Breast epithelium (tissue), 4 donors: ENCODE measurements at regions not wholly inside any gene's neighbourhood (a gene's known extent, or its start where the extent isn't known, plus 50 kb on each side); places are given as distances from the start of the nearest gene placed in this dataset.

Source experiments
- DNase-seq, 2 donors: peaks; one replicate each; pipeline ENCODE4 v3.0.0-alpha.2; 2019; ENCODE audit warnings: low spot score in 2 of 2
- H3K27ac ChIP-seq, 2 donors: fragments of 200-600 bp; sonication (generic) in 1 of 2; one replicate each; pipeline ENCODE4 v1.5.1; 2016 to 2019; ENCODE audit warnings: mild to moderate bottlenecking in 1 of 2
- H3K27me3 ChIP-seq, 2 donors: fragments of 200-600 bp; sonication (generic) in 1 of 2; one replicate each; pipeline versions ENCODE4 v1.5.1 to v1.6.0; 2017 to 2019; ENCODE audit warnings: control low read depth in 1 of 2, mild to moderate bottlenecking in 1 of 2
- H3K36me3 ChIP-seq: fragments of 200-600 bp; one replicate; pipeline ENCODE4 v1.5.1; 2019
- H3K4me1 ChIP-seq, 2 donors: fragments of 200-600 bp; sonication (generic); one replicate each; pipeline ENCODE4 v1.5.1; 2016 to 2019; ENCODE audit warnings: control low read depth in 1 of 2
- H3K4me3 ChIP-seq, 3 donors: fragments of 200-600 bp; sonication (generic); 1 replicate in 2 of 3; 2 replicates in 1 of 3; pipeline ENCODE4 v1.5.1; 2016 to 2019; ENCODE audit warnings: mild to moderate bottlenecking in 3 of 3, moderate library complexity in 2 of 3
- H3K9me3 ChIP-seq, 2 donors: fragments of 200-600 bp; sonication (generic) in 1 of 2; one replicate each; pipeline ENCODE4 v1.5.1; 2016 to 2019; ENCODE audit warnings: control low read depth in 1 of 2
- CTCF ChIP-seq, 3 donors: fragments of 450-650 bp; IDR thresholded peaks; one replicate each; pipeline ENCODE4 v1.5.1; 2016 to 2017; ENCODE audit warnings: antibody characterized with exemption in 3 of 3, mild to moderate bottlenecking in 3 of 3, moderate library complexity in 3 of 3
- POLR2A ChIP-seq: fragments of 450-650 bp; IDR thresholded peaks from one replicate; pipeline ENCODE4 v1.6.1; 2016; ENCODE audit warnings: antibody characterized with exemption, mild to moderate bottlenecking, moderate library complexity
- POLR2AphosphoS5 ChIP-seq, 3 donors: sonication (generic); formaldehyde crosslinking; IDR thresholded peaks; one replicate each; pipeline ENCODE4 v1.6.1; 2017; ENCODE audit warnings: antibody characterized with exemption in 3 of 3
- intact Hi-C: fragments of 100-400 bp; cut with DNase I; formaldehyde crosslinking; loops from one replicate; pipeline ENCODE4 v1.15.1; 2023; ENCODE audit warnings: low total_unique reads

GRCh38 chr10:60707841-60708240, 70.4 kb upstream of the CDK1 start:
- Histone ChIP-seq H3K4me1 (no peaks in the 10 kb centered on the region), H3K27ac (no peak overlapping the region), H3K9me3 (no peaks in the 10 kb centered on the region), H3K4me3 (no peak overlapping the region), H3K36me3 (no peaks in the 10 kb centered on the region), H3K27me3 (no peaks in the 10 kb centered on the region)
- TF ChIP-seq POLR2AphosphoS5 (IDR thresholded peaks at IDR 0.05): no peak
- no peak for TF ChIP-seq CTCF (IDR thresholded peaks at IDR 0.05)
- no peak for TF ChIP-seq POLR2A
- DNase-seq: no peak
- intact Hi-C loops: no loop called here

- no peak for DNase-seq
- no peak overlapping the region for H3K27ac ChIP-seq
- H3K4me3 ChIP-seq: no peak overlapping the region
- no peak for TF ChIP-seq POLR2A
- TF ChIP-seq CTCF (IDR thresholded peaks at IDR 0.05): no peak
- no peak for TF ChIP-seq POLR2AphosphoS5 (IDR thresholded peaks at IDR 0.05)
- H3K27me3 ChIP-seq: no peaks in the 10 kb centered on the region
- H3K36me3 ChIP-seq: no peaks in the 10 kb centered on the region
- no peaks in the 10 kb centered on the region for H3K9me3 ChIP-seq
- intact Hi-C loops: no loop called here
- H3K4me1 ChIP-seq: no peaks in the 10 kb centered on the region
These were observed 72.1 kb upstream of the CDK1 start for GRCh38 chr10:60706146-60706545.

GRCh38 chr10:60705376-60705775, 72.9 kb upstream of the CDK1 start:
- TF ChIP-seq POLR2A: no peak
- no peak for TF ChIP-seq CTCF (IDR thresholded peaks at IDR 0.05)
- no peak for TF ChIP-seq POLR2AphosphoS5 (IDR thresholded peaks at IDR 0.05)
- Histone ChIP-seq H3K4me3 (no peak overlapping the region), H3K9me3 (no peaks in the 10 kb centered on the region), H3K27me3 (no peaks in the 10 kb centered on the region), H3K4me1 (no peaks in the 10 kb centered on the region), H3K36me3 (no peaks in the 10 kb centered on the region), H3K27ac (no peak overlapping the region)
- no peak for DNase-seq
- intact Hi-C loops: no loop called here

GRCh38 chr10:60704471-60704870, 73.8 kb upstream of the CDK1 start:
- Histone ChIP-seq H3K27ac (no peak overlapping the region), H3K4me1 (no peaks in the 10 kb centered on the region), H3K4me3 (no peak overlapping the region), H3K27me3 (no peaks in the 10 kb centered on the region), H3K36me3 (no peaks in the 10 kb centered on the region), H3K9me3 (no peaks in the 10 kb centered on the region)
- no peak for TF ChIP-seq POLR2A
- no peak for TF ChIP-seq CTCF (IDR thresholded peaks at IDR 0.05)
- no peak for TF ChIP-seq POLR2AphosphoS5 (IDR thresholded peaks at IDR 0.05)
- intact Hi-C loops: no loop called here
- DNase-seq: no peak

GRCh38 chr10:60703266-60704041, 74.8 kb upstream of the CDK1 start:
- intact Hi-C loops: no loop called here
- DNase-seq: no peak
- Histone ChIP-seq H3K9me3 (no peaks in the 10 kb centered on the region), H3K4me1 (no peaks in the 10 kb centered on the region), H3K27ac (no peak overlapping the region), H3K36me3 (no peaks in the 10 kb centered on the region), H3K27me3 (no peaks in the 10 kb centered on the region), H3K4me3 (no peak overlapping the region)
- TF ChIP-seq CTCF (IDR thresholded peaks at IDR 0.05) (no peak), POLR2A (no peak), POLR2AphosphoS5 (IDR thresholded peaks at IDR 0.05) (no peak)
